ENCODE measurements at regions not wholly inside any gene's neighbourhood (a gene's known extent, or its start where the extent isn't known, plus 50 kb on each side); places are given as distances from the start of the nearest gene placed in this dataset.

DNA sequence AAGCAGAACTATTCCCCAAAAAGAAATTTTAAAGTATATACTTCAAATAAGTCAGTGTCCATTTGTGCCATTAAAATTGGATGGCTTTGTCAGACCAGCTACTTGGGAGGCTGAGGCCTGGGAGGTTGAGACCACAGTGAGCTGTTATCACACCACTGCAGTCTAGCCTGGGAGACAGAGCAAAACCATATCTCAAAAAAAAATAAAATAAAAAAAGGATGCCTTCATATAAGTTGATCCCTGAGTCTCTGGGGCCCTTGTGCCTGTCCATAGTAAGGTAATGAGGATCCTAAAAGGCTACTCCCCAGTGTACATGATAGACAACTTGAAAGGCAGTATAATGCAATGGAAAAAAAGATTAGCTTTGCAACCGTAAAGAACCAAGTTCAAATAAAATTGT lies 81.2 kb upstream of the BARHL2 start:
- TF ChIP-seq, protein P1, sequence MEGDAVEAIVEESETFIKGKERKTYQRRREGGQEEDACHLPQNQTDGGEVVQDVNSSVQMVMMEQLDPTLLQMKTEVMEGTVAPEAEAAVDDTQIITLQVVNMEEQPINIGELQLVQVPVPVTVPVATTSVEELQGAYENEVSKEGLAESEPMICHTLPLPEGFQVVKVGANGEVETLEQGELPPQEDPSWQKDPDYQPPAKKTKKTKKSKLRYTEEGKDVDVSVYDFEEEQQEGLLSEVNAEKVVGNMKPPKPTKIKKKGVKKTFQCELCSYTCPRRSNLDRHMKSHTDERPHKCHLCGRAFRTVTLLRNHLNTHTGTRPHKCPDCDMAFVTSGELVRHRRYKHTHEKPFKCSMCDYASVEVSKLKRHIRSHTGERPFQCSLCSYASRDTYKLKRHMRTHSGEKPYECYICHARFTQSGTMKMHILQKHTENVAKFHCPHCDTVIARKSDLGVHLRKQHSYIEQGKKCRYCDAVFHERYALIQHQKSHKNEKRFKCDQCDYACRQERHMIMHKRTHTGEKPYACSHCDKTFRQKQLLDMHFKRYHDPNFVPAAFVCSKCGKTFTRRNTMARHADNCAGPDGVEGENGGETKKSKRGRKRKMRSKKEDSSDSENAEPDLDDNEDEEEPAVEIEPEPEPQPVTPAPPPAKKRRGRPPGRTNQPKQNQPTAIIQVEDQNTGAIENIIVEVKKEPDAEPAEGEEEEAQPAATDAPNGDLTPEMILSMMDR (IDR thresholded peaks at IDR 0.05) = no peak
- H3K27me3 Mint-ChIP-seq (ENCODE audit: low read depth) = peaks cover 26% of the 10 kb centered on the region
- DNase-seq (ENCODE audit: low spot score) = no peak
- H3K9me3 Mint-ChIP-seq (ENCODE audit: low read depth) = peaks cover 3% of the 10 kb centered on the region
- H3K4me3 Mint-ChIP-seq (ENCODE audit: unreplicated experiment) = no peak overlapping the region
- H3K27ac Mint-ChIP-seq (ENCODE audit: unreplicated experiment) = no peak overlapping the region
- peaks cover 2% of the 10 kb centered on the region for H3K36me3 Mint-ChIP-seq (ENCODE audit: low read depth)
- no peaks in the 10 kb centered on the region for H3K4me1 Mint-ChIP-seq (ENCODE audit: low read depth)

DNA sequence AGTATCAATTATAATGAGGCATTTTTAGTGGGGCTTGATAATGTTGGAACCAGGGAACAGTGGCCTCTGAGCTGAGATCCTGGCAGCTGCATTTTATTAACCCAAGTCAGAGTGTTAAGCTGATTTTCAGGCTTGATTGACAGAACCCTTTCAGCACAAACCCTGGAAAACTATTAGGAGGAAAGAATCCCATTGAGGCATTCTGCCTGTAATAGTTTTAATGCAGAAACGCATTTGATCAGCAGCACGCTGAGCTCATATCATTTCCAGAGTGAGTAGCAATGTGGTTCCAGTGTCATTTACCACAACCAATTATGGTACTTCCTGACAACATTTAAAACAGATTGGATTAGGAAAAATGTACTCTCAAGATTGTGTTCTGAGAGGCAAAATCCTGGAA lies 78.3 kb upstream of the BARHL2 start:
- Mint-ChIP-seq H3K36me3 (ENCODE audit: low read depth) (no peaks in the 10 kb centered on the region), H3K27ac (ENCODE audit: unreplicated experiment) (no peak overlapping the region), H3K9me3 (ENCODE audit: low read depth) (peaks cover under 1% of the 10 kb centered on the region), H3K4me3 (ENCODE audit: unreplicated experiment) (no peak overlapping the region), H3K4me1 (ENCODE audit: low read depth) (no peaks in the 10 kb centered on the region), H3K27me3 (ENCODE audit: low read depth) (peaks cover 16% of the 10 kb centered on the region)
- TF ChIP-seq, protein P1 (IDR thresholded peaks at IDR 0.05) = no peak
- DNase-seq (ENCODE audit: low spot score) = no peak

DNA sequence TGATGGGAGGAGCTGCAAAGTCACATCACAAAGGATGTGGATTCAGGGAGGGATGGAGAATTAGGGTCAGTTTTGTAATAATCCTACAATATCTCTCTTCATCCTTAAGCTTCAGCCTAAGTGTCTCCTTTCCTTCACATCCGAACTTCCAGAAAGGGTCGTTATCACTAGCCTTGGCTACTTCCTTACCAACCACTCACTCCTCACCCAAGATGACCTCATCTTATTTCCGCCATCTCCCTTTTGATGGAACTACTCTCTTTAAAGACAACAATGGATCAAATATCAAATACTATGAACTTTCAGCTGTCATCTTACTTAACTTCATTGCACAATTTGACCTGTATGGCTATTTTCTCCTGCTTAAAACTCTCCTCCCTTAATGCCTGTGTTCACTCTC lies 69.6 kb upstream of the BARHL2 start:
- no peak for DNase-seq (ENCODE audit: low spot score)
- H3K36me3 Mint-ChIP-seq (ENCODE audit: low read depth) = no peaks in the 10 kb centered on the region
- H3K9me3 Mint-ChIP-seq (ENCODE audit: low read depth) = peaks cover 6% of the 10 kb centered on the region
- TF ChIP-seq, protein P1 (IDR thresholded peaks at IDR 0.05) = no peak
- H3K27ac Mint-ChIP-seq (ENCODE audit: unreplicated experiment) = no peak overlapping the region
- no peaks in the 10 kb centered on the region for H3K4me1 Mint-ChIP-seq (ENCODE audit: low read depth)
- no peak overlapping the region for H3K4me3 Mint-ChIP-seq (ENCODE audit: unreplicated experiment)
- H3K27me3 Mint-ChIP-seq (ENCODE audit: low read depth) = peaks cover 1% of the 10 kb centered on the region

DNA sequence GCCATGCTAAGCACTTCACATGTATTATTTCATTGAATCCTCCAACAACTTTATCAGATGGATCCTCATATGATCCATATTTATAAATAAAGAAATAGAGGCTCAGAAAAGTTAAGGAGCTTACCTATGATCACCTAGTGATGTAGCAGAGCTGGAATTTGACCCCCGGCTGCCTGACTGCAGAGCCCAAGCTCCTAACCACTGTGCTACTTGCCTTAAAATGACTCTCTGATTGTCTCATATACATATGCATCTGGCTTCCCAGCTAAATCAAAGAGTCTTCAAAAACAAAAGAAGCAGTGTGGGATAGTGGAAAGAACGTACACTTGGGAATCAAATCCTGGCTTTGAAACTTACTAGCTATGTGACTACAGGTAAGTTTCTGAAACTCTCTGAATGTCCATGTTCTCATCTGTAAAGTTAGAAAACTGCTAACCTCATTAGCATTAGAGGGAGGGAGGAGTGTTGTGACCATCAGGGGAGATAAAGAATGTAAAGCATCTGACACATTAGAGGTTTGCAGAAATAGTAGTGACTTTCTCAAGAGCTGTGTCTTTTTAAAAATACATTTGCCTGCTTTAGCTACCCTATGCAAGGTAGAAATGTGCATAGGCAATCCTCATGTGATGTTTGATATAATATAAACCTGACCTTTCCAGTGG lies 67.2 kb upstream of the BARHL2 start:
- peaks cover 1% of the 10 kb centered on the region for H3K27me3 Mint-ChIP-seq (ENCODE audit: low read depth)
- TF ChIP-seq, protein P1 (IDR thresholded peaks at IDR 0.05) = no peak
- no peak for DNase-seq (ENCODE audit: low spot score)
- H3K4me3 Mint-ChIP-seq (ENCODE audit: unreplicated experiment) = no peak overlapping the region
- H3K36me3 Mint-ChIP-seq (ENCODE audit: low read depth) = no peaks in the 10 kb centered on the region
- H3K9me3 Mint-ChIP-seq (ENCODE audit: low read depth) = no peaks in the 10 kb centered on the region
- no peak overlapping the region for H3K27ac Mint-ChIP-seq (ENCODE audit: unreplicated experiment)
- H3K4me1 Mint-ChIP-seq (ENCODE audit: low read depth) = no peaks in the 10 kb centered on the region

DNA sequence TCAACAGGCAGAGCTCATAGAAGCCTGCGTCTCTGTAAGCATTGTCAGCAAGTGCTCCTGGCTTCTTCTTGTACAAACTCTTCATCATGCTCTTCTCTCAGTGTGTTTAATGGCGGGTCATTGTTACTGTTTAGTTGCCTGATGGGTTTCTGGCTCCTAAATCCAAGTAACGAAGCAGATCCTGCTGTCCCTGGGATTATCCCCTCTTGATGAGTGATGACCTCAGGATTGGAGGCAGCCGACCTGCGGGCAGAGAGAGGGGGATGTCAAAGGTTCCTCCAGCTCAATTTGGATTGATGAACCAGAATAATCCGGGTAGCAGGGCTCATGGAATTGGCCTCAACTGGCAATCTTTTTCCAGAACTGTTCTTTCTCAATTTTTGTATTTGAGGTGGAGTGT lies 66.1 kb upstream of the BARHL2 start:
- H3K4me1 Mint-ChIP-seq (ENCODE audit: low read depth) = no peaks in the 10 kb centered on the region
- peaks cover 1% of the 10 kb centered on the region for H3K27me3 Mint-ChIP-seq (ENCODE audit: low read depth)
- TF ChIP-seq, protein P1 (IDR thresholded peaks at IDR 0.05) = no peak
- no peak overlapping the region for H3K4me3 Mint-ChIP-seq (ENCODE audit: unreplicated experiment)
- no peak for DNase-seq (ENCODE audit: low spot score)
- no peaks in the 10 kb centered on the region for H3K9me3 Mint-ChIP-seq (ENCODE audit: low read depth)
- H3K36me3 Mint-ChIP-seq (ENCODE audit: low read depth) = no peaks in the 10 kb centered on the region
- no peak overlapping the region for H3K27ac Mint-ChIP-seq (ENCODE audit: unreplicated experiment)
